ENCODE measurements at regions not wholly inside any gene's neighbourhood (a gene's known extent, or its start where the extent isn't known, plus 50 kb on each side); places are given as distances from the start of the nearest gene placed in this dataset.

DNA sequence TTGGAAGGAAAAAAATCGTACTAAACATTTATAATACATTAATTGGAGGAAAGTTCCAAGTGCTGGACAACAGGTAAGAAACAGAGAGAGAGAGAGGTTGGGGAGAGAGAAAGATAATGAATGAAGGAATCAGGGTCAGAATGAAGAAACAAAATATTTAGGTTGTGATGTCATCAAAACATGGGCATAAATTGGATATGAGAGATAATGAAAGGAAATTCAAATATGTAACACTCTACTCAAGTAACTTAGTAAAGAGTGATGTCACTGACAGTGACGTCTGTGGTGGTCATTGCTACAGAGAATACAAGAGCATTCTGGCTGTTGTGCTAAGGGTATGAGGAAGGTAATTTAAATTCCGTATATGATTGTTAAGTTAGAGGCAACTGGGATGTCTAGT, 543.4 kb upstream of the COX7C start:
- no peak for TF ChIP-seq CTCF (IDR thresholded peaks at IDR 0.05; ENCODE audit: unreplicated experiment)
- Mint-ChIP-seq H3K27ac (no peak overlapping the region), H3K4me1 (no peaks in the 10 kb centered on the region), H3K9me3 (peaks cover 13% of the 10 kb centered on the region), H3K36me3 (no peaks in the 10 kb centered on the region), H3K4me3 (no peak overlapping the region), H3K27me3 (ENCODE audit: low read depth) (no peaks in the 10 kb centered on the region)
- DNase-seq (ENCODE audit: low spot score in 2 of 2, unreplicated experiment in 2 of 2) = no peak

GRCh38 chr5:86075139-86075538, 542.6 kb upstream of the COX7C start:
- Mint-ChIP-seq H3K36me3 (no peaks in the 10 kb centered on the region), H3K4me3 (no peak overlapping the region), H3K9me3 (peaks cover 14% of the 10 kb centered on the region), H3K27ac (no peak overlapping the region), H3K27me3 (ENCODE audit: low read depth) (no peaks in the 10 kb centered on the region), H3K4me1 (no peaks in the 10 kb centered on the region)
- no peak for TF ChIP-seq CTCF (IDR thresholded peaks at IDR 0.05; ENCODE audit: unreplicated experiment)
- DNase-seq (ENCODE audit: low spot score in 2 of 2, unreplicated experiment in 2 of 2) = no peak

GRCh38 chr5:86095092-86095491, 522.6 kb upstream of the COX7C start:
- peaks cover 1% of the 10 kb centered on the region for H3K27me3 Mint-ChIP-seq (ENCODE audit: low read depth)
- no peaks in the 10 kb centered on the region for H3K36me3 Mint-ChIP-seq

DNA sequence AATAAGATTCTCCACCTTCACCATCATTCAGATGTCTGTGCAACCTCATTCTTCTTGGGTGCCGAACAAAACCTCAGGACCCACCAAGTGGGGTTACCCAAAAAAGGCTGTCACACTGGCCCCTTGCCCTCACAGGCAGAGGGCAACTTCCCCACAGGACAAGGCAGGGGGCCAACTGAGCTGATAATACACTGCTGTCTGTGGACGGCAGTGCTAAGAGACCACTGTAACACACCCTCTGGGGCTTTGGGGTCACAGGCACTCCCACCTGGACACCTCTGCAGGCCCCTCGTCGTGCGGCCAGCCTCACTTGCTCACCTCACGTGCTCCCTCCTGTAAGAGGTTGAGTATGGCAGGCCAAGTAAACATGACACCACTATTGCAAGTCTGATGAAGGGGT, 515.8 kb upstream of the COX7C start:
- Mint-ChIP-seq H3K9me3 (no peaks in the 10 kb centered on the region), H3K4me3 (no peak overlapping the region), H3K4me1 (peaks cover 2% of the 10 kb centered on the region), H3K27me3 (ENCODE audit: low read depth) (peaks cover 1% of the 10 kb centered on the region), H3K27ac (no peak overlapping the region), H3K36me3 (no peaks in the 10 kb centered on the region)
- DNase-seq (ENCODE audit: low spot score in 2 of 2, unreplicated experiment in 2 of 2) = no peak
- no peak for TF ChIP-seq CTCF (IDR thresholded peaks at IDR 0.05; ENCODE audit: unreplicated experiment)

More at GRCh38 chr5:86095092-86095491, 522.6 kb upstream of the COX7C start:
- no peaks in the 10 kb centered on the region for H3K9me3 Mint-ChIP-seq
- TF ChIP-seq CTCF (IDR thresholded peaks at IDR 0.05; ENCODE audit: unreplicated experiment) = no peak
- H3K27ac Mint-ChIP-seq = no peak overlapping the region
- no peak for DNase-seq (ENCODE audit: low spot score in 2 of 2, unreplicated experiment in 2 of 2)
- no peak overlapping the region for H3K4me3 Mint-ChIP-seq
- H3K4me1 Mint-ChIP-seq = peaks cover 32% of the 10 kb centered on the region

GRCh38 chr5:86108825-86109224, 508.9 kb upstream of the COX7C start:
- no peak for TF ChIP-seq CTCF (IDR thresholded peaks at IDR 0.05; ENCODE audit: unreplicated experiment)
- Mint-ChIP-seq H3K4me1 (no peaks in the 10 kb centered on the region), H3K27ac (no peak overlapping the region), H3K27me3 (ENCODE audit: low read depth) (no peaks in the 10 kb centered on the region), H3K4me3 (no peak overlapping the region), H3K9me3 (peaks cover 24% of the 10 kb centered on the region), H3K36me3 (no peaks in the 10 kb centered on the region)
- no peak for DNase-seq (ENCODE audit: low spot score in 2 of 2, unreplicated experiment in 2 of 2)

DNA sequence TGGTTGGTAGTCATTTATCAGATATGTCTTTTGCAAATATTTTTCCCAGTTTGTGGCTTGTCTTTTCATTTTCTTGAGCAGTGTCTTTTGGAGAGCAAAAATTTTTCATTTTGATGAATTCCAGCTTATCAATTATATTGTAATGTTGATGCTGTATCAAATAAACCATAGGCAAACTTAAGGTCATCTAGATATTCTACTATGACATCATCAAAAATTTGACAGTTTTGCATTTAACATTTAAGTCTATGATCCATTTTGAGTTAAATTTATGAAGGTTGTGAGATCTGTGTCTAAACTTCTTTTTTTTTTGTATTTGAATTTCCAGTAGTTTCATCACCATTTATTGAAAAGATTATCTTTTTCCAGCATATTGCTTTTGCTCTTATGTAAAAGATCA, 505.5 kb upstream of the COX7C start:
- no peaks in the 10 kb centered on the region for H3K4me1 Mint-ChIP-seq
- TF ChIP-seq CTCF (IDR thresholded peaks at IDR 0.05; ENCODE audit: unreplicated experiment) = no peak
- DNase-seq (ENCODE audit: low spot score in 2 of 2, unreplicated experiment in 2 of 2) = no peak
- H3K27ac Mint-ChIP-seq = no peak overlapping the region
- H3K9me3 Mint-ChIP-seq = peaks cover 24% of the 10 kb centered on the region
- no peaks in the 10 kb centered on the region for H3K27me3 Mint-ChIP-seq (ENCODE audit: low read depth)
- H3K36me3 Mint-ChIP-seq = no peaks in the 10 kb centered on the region
- no peak overlapping the region for H3K4me3 Mint-ChIP-seq

Data from mesothelial cell of epicardium (in vitro differentiated cells).